ENCODE measurements at regions not wholly inside any gene's neighbourhood (a gene's known extent, or its start where the extent isn't known, plus 50 kb on each side); places are given as distances from the start of the nearest gene placed in this dataset.
"Not testable (repeated sequence)": the region's sequence is repeated elsewhere in the genome, so short reads cannot be mapped to it uniquely, and the experiment has no call there.

GRCh38 chr22:44642096-44642644 is 59.8 kb upstream of the PRR5 start:
- WGBS, 3 donors = 44 to 59% (median 52%) methylated on average over 10 of the region's 10 CpGs
- H3K4me1 ChIP-seq = no peaks in the 10 kb centered on the region
- no peaks in the 10 kb centered on the region for H3K9me3 ChIP-seq
- no peak for TF ChIP-seq CTCF (IDR thresholded peaks at IDR 0.05)
- H3K36me3 ChIP-seq (ENCODE audit: insufficient read depth in 1 of 2, low read depth in 1 of 2) = no peaks in the 10 kb centered on the region
- intact Hi-C loops (cut with DNase I) = no loop called here
- no peak overlapping the region for H3K4me3 ChIP-seq
- H3K27me3 ChIP-seq (ENCODE audit: insufficient read depth in 3 of 3, low read length in 2 of 3) = peaks cover 0 to 5% (median 2%) of the 10 kb centered on the region in 3 donors
- peak in 1 of 2 donors; percentile 23 for DNase-seq
- no peak for ATAC-seq
- no peak overlapping the region for H3K27ac ChIP-seq

GRCh38 chr22:44640618-44641155 is 61.3 kb upstream of the PRR5 start:
- 65 to 74% (median 70%) methylated on average over 12 of the region's 12 CpGs for WGBS, 3 donors
- H3K4me1 ChIP-seq = no peaks in the 10 kb centered on the region
- peaks cover 0 to 5% (median 2%) of the 10 kb centered on the region in 3 donors for H3K27me3 ChIP-seq (ENCODE audit: insufficient read depth in 3 of 3, low read length in 2 of 3)
- TF ChIP-seq CTCF (IDR thresholded peaks at IDR 0.05) = no peak
- no peak overlapping the region for H3K27ac ChIP-seq
- DNase-seq = peak in 1 of 2 donors; percentile 43
- H3K9me3 ChIP-seq = no peaks in the 10 kb centered on the region
- H3K4me3 ChIP-seq = no peak overlapping the region
- no peaks in the 10 kb centered on the region for H3K36me3 ChIP-seq (ENCODE audit: insufficient read depth in 1 of 2, low read depth in 1 of 2)
- ATAC-seq = no peak
- intact Hi-C loops (cut with DNase I) = no loop called here

GRCh38 chr22:44639891-44640617 is 62.0 kb upstream of the PRR5 start:
- TF ChIP-seq CTCF (IDR thresholded peaks at IDR 0.05) = no peak
- Histone ChIP-seq H3K27ac (no peak overlapping the region), H3K4me1 (no peaks in the 10 kb centered on the region), H3K36me3 (ENCODE audit: insufficient read depth in 1 of 2, low read depth in 1 of 2) (no peaks in the 10 kb centered on the region), H3K4me3 (no peak overlapping the region), H3K27me3 (ENCODE audit: insufficient read depth in 3 of 3, low read length in 2 of 3) (peaks cover 0 to 5% (median 2%) of the 10 kb centered on the region in 3 donors), H3K9me3 (no peaks in the 10 kb centered on the region)
- ATAC-seq (peak in 1 of 4 donors; percentile 23), DNase-seq (peak in 1 of 2 donors; percentile 47)
- 31 to 37% (median 34%) methylated on average over 10 to 12 of the region's 12 CpGs for WGBS, 3 donors
- intact Hi-C loops (cut with DNase I) = no loop called here

GRCh38 chr22:44638971-44639760 is 62.8 kb upstream of the PRR5 start:
- H3K27me3 ChIP-seq (ENCODE audit: insufficient read depth in 3 of 3, low read length in 2 of 3) = peaks cover 0 to 5% (median 2%) of the 10 kb centered on the region in 3 donors
- H3K4me1 ChIP-seq = no peaks in the 10 kb centered on the region
- H3K4me3 ChIP-seq = no peak overlapping the region
- intact Hi-C loops (cut with DNase I) = no loop called here
- peak in 3 of 4 donors; percentile 55 to 68 (median 64) for ATAC-seq
- TF ChIP-seq CTCF (IDR thresholded peaks at IDR 0.05) = no peak
- H3K27ac ChIP-seq = no peak overlapping the region
- no peaks in the 10 kb centered on the region for H3K36me3 ChIP-seq (ENCODE audit: insufficient read depth in 1 of 2, low read depth in 1 of 2)
- peak in 1 of 2 donors; percentile 65 for DNase-seq
- no peaks in the 10 kb centered on the region for H3K9me3 ChIP-seq
- WGBS, 3 donors = 46 to 60% (median 53%) methylated on average over 34 of the region's 34 CpGs

- H3K4me3 ChIP-seq; ATAC-seq; H3K4me1 ChIP-seq; H3K27me3 ChIP-seq (ENCODE audit: insufficient read depth in 3 of 3, low read length in 2 of 3); intact Hi-C loops (cut with DNase I); H3K9me3 ChIP-seq; H3K36me3 ChIP-seq (ENCODE audit: insufficient read depth in 1 of 2, low read depth in 1 of 2); DNase-seq; H3K27ac ChIP-seq: not testable (repeated sequence)
- 96 to 97% (median 96%) methylated on average over 3 of the region's 3 CpGs for WGBS, 3 donors
Observed at GRCh38 chr22:44636502-44637206, 65.3 kb upstream of the PRR5 start.

GRCh38 chr22:44635567-44635966 is 66.4 kb upstream of the PRR5 start:
- ATAC-seq; H3K4me1 ChIP-seq; DNase-seq; H3K27ac ChIP-seq; H3K27me3 ChIP-seq (ENCODE audit: insufficient read depth in 3 of 3, low read length in 2 of 3); intact Hi-C loops (cut with DNase I); H3K36me3 ChIP-seq (ENCODE audit: insufficient read depth in 1 of 2, low read depth in 1 of 2); H3K9me3 ChIP-seq; H3K4me3 ChIP-seq: not testable (repeated sequence)
- whole genome bisulfite sequencing, 3 donors = 81 to 83% (median 81%) methylated on average over 9 of the region's 9 CpGs

All from psoas muscle (tissue), 7 donors.